GM23338 (cell line): ENCODE measurements at regions not wholly inside any gene's neighbourhood (a gene's known extent, or its start where the extent isn't known, plus 50 kb on each side); places are given as distances from the start of the nearest gene placed in this dataset.

Experiments
- CREB1 ChIP-seq: fragments of 250-450 bp; sonication (Bioruptor Pico); IDR thresholded peaks from 2 replicates; pipeline ENCODE4 v1.5.0; 2020; ENCODE audit warnings: low read depth, mild to moderate bottlenecking, moderate library complexity
- CTCF ChIP-seq, 2 experiments: fragments of 200-600 bp in 1 of 2; sonication (generic) in 1 of 2; conservative IDR thresholded peaks; 2 replicates each; pipeline versions ENCODE4 v1.5.1 to v1.6.1; 2016 to 2017; ENCODE audit warnings: antibody characterized with exemption in 2 of 2, low read depth in 2 of 2, mild to moderate bottlenecking in 2 of 2, moderate library complexity in 1 of 2
- EZH2 ChIP-seq: fragments of 200-600 bp; sonication (generic); IDR thresholded peaks from one replicate; pipeline ENCODE4 v1.8.0; 2017; ENCODE audit warnings: antibody characterized with exemption, mild to moderate bottlenecking, low read depth; ENCODE audit not compliant: unreplicated experiment
- EZH2phosphoT487 ChIP-seq: fragments of 200-600 bp; sonication (generic); IDR thresholded peaks from one replicate; pipeline ENCODE4 v1.8.1; 2018; ENCODE audit warnings: antibody characterized with exemption; ENCODE audit not compliant: unreplicated experiment
- JUNB ChIP-seq: IDR thresholded peaks from one replicate; pipeline ENCODE4 v1.6.1; 2016; ENCODE audit warnings: antibody characterized with exemption; ENCODE audit not compliant: unreplicated experiment
- POLR2AphosphoS5 ChIP-seq: IDR thresholded peaks from 2 replicates; pipeline ENCODE4 v1.6.1; 2016; ENCODE audit warnings: antibody characterized with exemption, low read depth
- REST ChIP-seq: IDR thresholded peaks from one replicate; pipeline ENCODE4 v1.6.1; 2018; ENCODE audit warnings: antibody characterized with exemption; ENCODE audit not compliant: unreplicated experiment
- TF ChIP-seq, protein P1 (sequence below): IDR thresholded peaks from 2 replicates; pipeline ENCODE4 v1.6.1; 2016; ENCODE audit warnings: antibody characterized with exemption

DNA sequence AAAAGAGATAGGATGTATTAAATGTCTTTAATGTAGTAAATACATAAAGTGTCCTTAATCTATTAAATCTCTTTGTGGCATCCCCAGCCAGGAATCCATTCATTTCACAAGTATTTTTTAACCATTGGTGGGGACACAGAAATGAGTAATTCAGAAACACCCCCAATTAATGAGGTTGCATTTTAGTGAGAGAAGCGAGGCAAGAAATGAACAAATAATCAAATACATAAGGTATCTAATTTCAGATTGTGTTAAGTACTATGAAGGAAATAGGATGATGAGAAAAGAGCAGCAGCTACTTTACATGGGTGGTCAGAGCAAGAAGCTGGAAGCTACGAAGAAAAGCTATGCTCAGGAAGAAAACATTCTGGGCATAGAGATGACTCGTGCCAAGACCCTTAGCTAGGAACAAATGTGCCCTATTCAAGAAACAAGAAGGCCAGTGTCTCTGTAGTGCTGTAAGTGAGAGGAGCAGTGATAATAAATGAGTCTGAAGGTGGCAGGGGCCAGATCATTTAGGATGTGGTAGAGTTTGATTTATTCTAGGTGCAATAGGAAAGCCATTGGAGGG is 60.5 kb upstream of the IGF1 start:
- TF ChIP-seq CTCF (conservative IDR thresholded peaks at IDR 0.05; ENCODE audit: low read depth in 2 of 2), result no peak
- TF ChIP-seq, protein P1, sequence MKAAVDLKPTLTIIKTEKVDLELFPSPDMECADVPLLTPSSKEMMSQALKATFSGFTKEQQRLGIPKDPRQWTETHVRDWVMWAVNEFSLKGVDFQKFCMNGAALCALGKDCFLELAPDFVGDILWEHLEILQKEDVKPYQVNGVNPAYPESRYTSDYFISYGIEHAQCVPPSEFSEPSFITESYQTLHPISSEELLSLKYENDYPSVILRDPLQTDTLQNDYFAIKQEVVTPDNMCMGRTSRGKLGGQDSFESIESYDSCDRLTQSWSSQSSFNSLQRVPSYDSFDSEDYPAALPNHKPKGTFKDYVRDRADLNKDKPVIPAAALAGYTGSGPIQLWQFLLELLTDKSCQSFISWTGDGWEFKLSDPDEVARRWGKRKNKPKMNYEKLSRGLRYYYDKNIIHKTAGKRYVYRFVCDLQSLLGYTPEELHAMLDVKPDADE, result no peak
- no peak for TF ChIP-seq POLR2AphosphoS5
- no peak for TF ChIP-seq EZH2
- TF ChIP-seq EZH2phosphoT487, result no peak
- no peak for TF ChIP-seq REST
- TF ChIP-seq CREB1 (CRISPR knock-in tag), result no peak
- no peak for TF ChIP-seq JUNB
